ENCODE measurements at regions not wholly inside any gene's neighbourhood (a gene's known extent, or its start where the extent isn't known, plus 50 kb on each side); places are given as distances from the start of the nearest gene placed in this dataset.

DNA sequence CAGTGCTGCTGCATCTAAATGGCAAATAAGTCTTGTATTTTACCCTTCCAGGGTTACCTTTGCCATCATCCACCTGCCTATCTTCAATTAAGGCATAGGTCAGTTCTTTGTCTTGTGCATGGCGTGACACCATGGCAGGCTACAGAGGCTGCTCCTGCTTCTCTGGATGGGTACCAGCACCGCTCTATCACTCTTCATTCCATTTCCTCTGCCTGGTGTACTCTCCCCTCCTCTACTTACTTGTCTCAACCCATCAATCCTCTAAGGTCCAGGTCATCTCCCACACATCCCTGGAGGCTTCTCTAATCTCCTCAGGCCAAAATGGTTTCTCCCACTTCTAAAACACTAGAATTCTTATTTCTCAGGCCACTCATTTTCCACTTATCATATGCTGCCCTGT, 257.5 kb downstream of the BARHL2 start:
- H3K4me1 ChIP-seq, result no peaks in the 10 kb centered on the region
- TF ChIP-seq, protein P1, sequence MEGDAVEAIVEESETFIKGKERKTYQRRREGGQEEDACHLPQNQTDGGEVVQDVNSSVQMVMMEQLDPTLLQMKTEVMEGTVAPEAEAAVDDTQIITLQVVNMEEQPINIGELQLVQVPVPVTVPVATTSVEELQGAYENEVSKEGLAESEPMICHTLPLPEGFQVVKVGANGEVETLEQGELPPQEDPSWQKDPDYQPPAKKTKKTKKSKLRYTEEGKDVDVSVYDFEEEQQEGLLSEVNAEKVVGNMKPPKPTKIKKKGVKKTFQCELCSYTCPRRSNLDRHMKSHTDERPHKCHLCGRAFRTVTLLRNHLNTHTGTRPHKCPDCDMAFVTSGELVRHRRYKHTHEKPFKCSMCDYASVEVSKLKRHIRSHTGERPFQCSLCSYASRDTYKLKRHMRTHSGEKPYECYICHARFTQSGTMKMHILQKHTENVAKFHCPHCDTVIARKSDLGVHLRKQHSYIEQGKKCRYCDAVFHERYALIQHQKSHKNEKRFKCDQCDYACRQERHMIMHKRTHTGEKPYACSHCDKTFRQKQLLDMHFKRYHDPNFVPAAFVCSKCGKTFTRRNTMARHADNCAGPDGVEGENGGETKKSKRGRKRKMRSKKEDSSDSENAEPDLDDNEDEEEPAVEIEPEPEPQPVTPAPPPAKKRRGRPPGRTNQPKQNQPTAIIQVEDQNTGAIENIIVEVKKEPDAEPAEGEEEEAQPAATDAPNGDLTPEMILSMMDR (IDR thresholded peaks at IDR 0.05), result no peak
- H3K9me3 ChIP-seq, result no peaks in the 10 kb centered on the region
- H3K27me3 ChIP-seq, result no peaks in the 10 kb centered on the region
- DNase-seq (no peak), ATAC-seq (no peak)
- H3K27ac ChIP-seq, result no peak overlapping the region
- H3K4me3 ChIP-seq, result no peak overlapping the region
- intact Hi-C loops (cut with DNase I), result no loop called here
- H3K36me3 ChIP-seq, result no peaks in the 10 kb centered on the region

DNA sequence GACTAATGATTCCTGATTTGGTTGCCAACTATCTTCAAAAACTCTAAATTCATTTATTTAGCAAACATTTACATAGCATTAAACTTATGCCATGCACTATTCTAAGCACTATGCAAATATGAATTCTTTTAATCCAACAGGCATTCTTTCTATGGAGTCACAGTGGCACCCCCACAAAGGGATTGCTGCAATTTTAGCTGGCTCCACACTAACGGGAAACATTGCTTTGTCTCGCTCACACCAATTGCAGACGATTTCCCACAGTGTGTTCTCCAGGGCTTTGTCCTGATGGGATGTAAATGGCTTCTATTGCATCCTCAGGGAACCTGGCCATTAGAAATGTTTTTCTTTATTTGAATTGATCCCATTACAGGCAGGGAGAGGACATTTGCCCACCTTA, 259.1 kb downstream of the BARHL2 start:
- no peak for ATAC-seq
- intact Hi-C loops (cut with DNase I), result no loop called here
- H3K27me3 ChIP-seq, result no peaks in the 10 kb centered on the region
- TF ChIP-seq, protein P1 (IDR thresholded peaks at IDR 0.05), result no peak
- DNase-seq, result no peak
- no peaks in the 10 kb centered on the region for H3K9me3 ChIP-seq
- H3K4me3 ChIP-seq, result no peak overlapping the region
- no peak overlapping the region for H3K27ac ChIP-seq
- no peaks in the 10 kb centered on the region for H3K36me3 ChIP-seq
- H3K4me1 ChIP-seq, result no peaks in the 10 kb centered on the region

DNA sequence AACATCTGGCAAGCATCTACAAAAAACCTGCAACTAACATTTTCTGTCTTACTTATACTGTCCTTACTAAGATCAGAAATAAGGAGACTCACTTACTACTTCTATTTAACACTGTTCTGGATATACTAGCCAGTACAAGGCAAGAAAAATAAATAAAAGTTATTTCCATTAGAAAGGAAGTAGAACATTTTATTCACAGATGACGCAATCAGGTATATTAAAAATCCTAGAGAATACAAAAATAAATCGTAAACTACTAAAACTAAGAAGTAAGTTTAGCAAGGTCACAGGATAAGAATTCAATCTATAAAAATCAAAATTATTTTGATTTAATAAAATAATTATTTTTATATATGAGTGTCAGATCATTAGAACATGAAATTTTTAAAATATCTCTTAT, 264.6 kb downstream of the BARHL2 start:
- no peak overlapping the region for H3K27ac ChIP-seq
- peaks cover 0 to 4% of the 10 kb centered on the region in 2 donors for H3K9me3 ChIP-seq
- H3K4me3 ChIP-seq, result no peak overlapping the region
- ATAC-seq (no peak), DNase-seq (no peak)
- intact Hi-C loops (cut with DNase I), result no loop called here
- no peaks in the 10 kb centered on the region for H3K4me1 ChIP-seq
- no peaks in the 10 kb centered on the region for H3K27me3 ChIP-seq
- H3K36me3 ChIP-seq, result no peaks in the 10 kb centered on the region
- TF ChIP-seq, protein P1 (IDR thresholded peaks at IDR 0.05), result no peak

DNA sequence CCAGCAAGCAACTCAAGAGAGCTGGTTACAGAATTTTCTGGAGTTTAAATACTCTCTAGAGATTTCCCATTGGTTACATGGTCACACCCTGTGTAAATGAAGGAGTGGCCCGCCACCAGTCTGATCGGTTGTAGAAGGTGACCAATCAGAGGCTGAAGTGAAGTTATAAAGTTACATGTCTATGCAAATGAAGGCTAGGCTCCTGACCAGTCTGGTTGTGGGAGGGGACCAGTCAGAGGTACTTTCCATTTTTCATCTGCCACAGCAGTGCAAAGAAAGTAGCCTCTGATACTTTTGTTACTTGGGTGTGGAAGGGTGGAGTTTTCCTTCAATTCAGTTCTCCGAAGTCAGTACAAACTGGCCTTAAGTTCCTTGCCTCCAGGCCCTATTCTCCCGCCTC, 273.7 kb downstream of the BARHL2 start:
- H3K27ac ChIP-seq, result no peak overlapping the region
- TF ChIP-seq, protein P1 (IDR thresholded peaks at IDR 0.05), result no peak
- DNase-seq (no peak), ATAC-seq (no peak)
- no peaks in the 10 kb centered on the region for H3K27me3 ChIP-seq
- H3K4me1 ChIP-seq, result no peaks in the 10 kb centered on the region
- H3K4me3 ChIP-seq, result no peak overlapping the region
- H3K36me3 ChIP-seq, result no peaks in the 10 kb centered on the region
- H3K9me3 ChIP-seq, result no peaks in the 10 kb centered on the region
- intact Hi-C loops (cut with DNase I), result no loop called here

DNA sequence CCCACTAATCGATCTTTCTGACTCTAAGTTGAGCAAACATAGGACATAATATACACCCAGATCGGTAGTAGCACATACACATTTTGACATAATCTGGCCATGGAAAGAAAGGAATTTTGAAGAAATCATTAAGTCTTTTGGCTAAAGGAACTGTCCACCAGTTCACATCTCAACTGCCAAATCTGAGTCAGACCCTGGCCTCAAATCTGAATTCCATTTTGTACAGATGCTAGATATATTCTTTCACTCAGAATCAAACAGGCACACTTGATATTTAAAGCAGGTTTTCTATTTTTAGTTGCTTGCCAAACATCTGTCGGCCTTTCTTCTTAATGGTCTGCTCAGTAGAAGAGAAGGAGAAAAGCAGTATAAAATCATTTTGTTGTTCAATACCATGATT, 281.8 kb downstream of the BARHL2 start:
- no peaks in the 10 kb centered on the region for H3K27me3 ChIP-seq
- H3K9me3 ChIP-seq, result no peaks in the 10 kb centered on the region
- no peak overlapping the region for H3K27ac ChIP-seq
- intact Hi-C loops (cut with DNase I), result no loop called here
- no peaks in the 10 kb centered on the region for H3K36me3 ChIP-seq
- H3K4me1 ChIP-seq, result no peaks in the 10 kb centered on the region
- TF ChIP-seq, protein P1 (IDR thresholded peaks at IDR 0.05), result no peak
- DNase-seq (no peak), ATAC-seq (no peak)
- no peak overlapping the region for H3K4me3 ChIP-seq

Measured in left lung (tissue), 4 donors.